T-helper 1 cell treated with Interleukin-12 subunit alpha and Interleukin-12 subunit beta and Interleukin-4 antibody, amounts not matched to agents 30 μg/mL and 1 μg/mL, for 36 hours (primary cell): ENCODE measurements at regions not wholly inside any gene's neighbourhood (a gene's known extent, or its start where the extent isn't known, plus 50 kb on each side); places are given as distances from the start of the nearest gene placed in this dataset.
"Not testable (repeated sequence)": the region's sequence is repeated elsewhere in the genome, so short reads cannot be mapped to it uniquely, and the experiment has no call there.

ENCODE experiments used
- H3K27ac Mint-ChIP-seq: one replicate; pipeline ENCODE4 v1.8.0; 2021; ENCODE audit warnings: mild to moderate bottlenecking, mixed read lengths
- H3K27me3 Mint-ChIP-seq: one replicate; pipeline ENCODE4 v1.8.0; 2021; ENCODE audit warnings: low read depth, mixed read lengths
- H3K36me3 Mint-ChIP-seq: one replicate; pipeline ENCODE4 v1.8.0; 2021; ENCODE audit warnings: low read depth, mixed read lengths
- H3K4me1 Mint-ChIP-seq: one replicate; pipeline ENCODE4 v1.8.0; 2021; ENCODE audit warnings: low read depth, mixed read lengths
- H3K4me3 Mint-ChIP-seq: one replicate; pipeline ENCODE4 v1.8.0; 2021; ENCODE audit warnings: mild to moderate bottlenecking, moderate library complexity, mixed read lengths
- H3K9me3 Mint-ChIP-seq: one replicate; pipeline ENCODE4 v1.8.0; 2021; ENCODE audit warnings: mixed read lengths

- H3K4me1 Mint-ChIP-seq: no peaks in the 10 kb centered on the region
- no peak overlapping the region for H3K4me3 Mint-ChIP-seq
- H3K27ac Mint-ChIP-seq: no peak overlapping the region
- H3K36me3 Mint-ChIP-seq: no peaks in the 10 kb centered on the region
- H3K9me3 Mint-ChIP-seq: peaks cover 13% of the 10 kb centered on the region
- no peaks in the 10 kb centered on the region for H3K27me3 Mint-ChIP-seq
Observed at GRCh38 chr14:43356382-43356781, 1150.7 kb downstream of the FSCB start.

- Mint-ChIP-seq H3K4me3 (no peak overlapping the region), H3K9me3 (peaks cover 34% of the 10 kb centered on the region)
Observed at GRCh38 chr14:43341921-43342320, 1165.2 kb downstream of the FSCB start.

GRCh38 chr14:43338713-43339112 is 1168.4 kb downstream of the FSCB start:
- Mint-ChIP-seq H3K27ac (no peak overlapping the region), H3K36me3 (no peaks in the 10 kb centered on the region), H3K27me3 (no peaks in the 10 kb centered on the region), H3K4me3 (no peak overlapping the region), H3K9me3 (peaks cover 28% of the 10 kb centered on the region), H3K4me1 (no peaks in the 10 kb centered on the region)

More at GRCh38 chr14:43341921-43342320, 1165.2 kb downstream of the FSCB start:
- H3K4me1 Mint-ChIP-seq: no peaks in the 10 kb centered on the region
- H3K27me3 Mint-ChIP-seq: no peaks in the 10 kb centered on the region
- no peaks in the 10 kb centered on the region for H3K36me3 Mint-ChIP-seq
- no peak overlapping the region for H3K27ac Mint-ChIP-seq

- no peak overlapping the region for H3K4me3 Mint-ChIP-seq
- no peaks in the 10 kb centered on the region for H3K27me3 Mint-ChIP-seq
- H3K27ac Mint-ChIP-seq: no peak overlapping the region
- H3K9me3 Mint-ChIP-seq: peaks cover 16% of the 10 kb centered on the region
- no peaks in the 10 kb centered on the region for H3K4me1 Mint-ChIP-seq
- H3K36me3 Mint-ChIP-seq: no peaks in the 10 kb centered on the region
Observed at GRCh38 chr14:43336351-43336750, 1170.7 kb downstream of the FSCB start.

- not testable (repeated sequence) for H3K36me3 Mint-ChIP-seq, H3K4me1 Mint-ChIP-seq, H3K27ac Mint-ChIP-seq, H3K27me3 Mint-ChIP-seq, H3K4me3 Mint-ChIP-seq
- H3K9me3 Mint-ChIP-seq: peaks cover 19% of the 10 kb centered on the region
Observed at GRCh38 chr14:43326501-43327407, 1180.3 kb downstream of the FSCB start.

GRCh38 chr14:43316427-43316826 is 1190.7 kb downstream of the FSCB start:
- Mint-ChIP-seq H3K4me1 (no peaks in the 10 kb centered on the region), H3K27me3 (no peaks in the 10 kb centered on the region), H3K4me3 (no peak overlapping the region), H3K27ac (no peak overlapping the region), H3K9me3 (peaks cover 15% of the 10 kb centered on the region), H3K36me3 (no peaks in the 10 kb centered on the region)

GRCh38 chr14:43313719-43314118 is 1193.4 kb downstream of the FSCB start:
- no peaks in the 10 kb centered on the region for H3K36me3 Mint-ChIP-seq
- no peak overlapping the region for H3K4me3 Mint-ChIP-seq
- peaks cover 19% of the 10 kb centered on the region for H3K9me3 Mint-ChIP-seq
- no peaks in the 10 kb centered on the region for H3K4me1 Mint-ChIP-seq
- no peak overlapping the region for H3K27ac Mint-ChIP-seq
- H3K27me3 Mint-ChIP-seq: no peaks in the 10 kb centered on the region

GRCh38 chr14:43308421-43309110 is 1198.5 kb downstream of the FSCB start:
- H3K4me1 Mint-ChIP-seq: no peaks in the 10 kb centered on the region
- H3K27me3 Mint-ChIP-seq: no peaks in the 10 kb centered on the region
- no peak overlapping the region for H3K27ac Mint-ChIP-seq
- H3K9me3 Mint-ChIP-seq: peaks cover 16% of the 10 kb centered on the region
- H3K4me3 Mint-ChIP-seq: no peak overlapping the region
- H3K36me3 Mint-ChIP-seq: no peaks in the 10 kb centered on the region

- Mint-ChIP-seq H3K9me3 (peaks cover 15% of the 10 kb centered on the region), H3K27ac (no peak overlapping the region), H3K27me3 (no peaks in the 10 kb centered on the region), H3K36me3 (no peaks in the 10 kb centered on the region), H3K4me1 (no peaks in the 10 kb centered on the region), H3K4me3 (no peak overlapping the region)
Observed at GRCh38 chr14:43307836-43308235, 1199.2 kb downstream of the FSCB start.

GRCh38 chr14:43306053-43306452 is 1201.0 kb downstream of the FSCB start:
- Mint-ChIP-seq H3K4me1 (no peaks in the 10 kb centered on the region), H3K9me3 (peaks cover 8% of the 10 kb centered on the region), H3K27me3 (no peaks in the 10 kb centered on the region), H3K4me3 (no peak overlapping the region), H3K27ac (no peak overlapping the region), H3K36me3 (no peaks in the 10 kb centered on the region)

GRCh38 chr14:43297794-43298193 is 1209.3 kb downstream of the FSCB start:
- no peaks in the 10 kb centered on the region for H3K27me3 Mint-ChIP-seq
- H3K9me3 Mint-ChIP-seq: peaks cover 27% of the 10 kb centered on the region
- H3K4me1 Mint-ChIP-seq: no peaks in the 10 kb centered on the region
- H3K4me3 Mint-ChIP-seq: no peak overlapping the region
- H3K27ac Mint-ChIP-seq: no peak overlapping the region
- H3K36me3 Mint-ChIP-seq: no peaks in the 10 kb centered on the region

GRCh38 chr14:43296061-43296460 is 1211.0 kb downstream of the FSCB start:
- H3K4me3 Mint-ChIP-seq, H3K36me3 Mint-ChIP-seq, H3K27ac Mint-ChIP-seq, H3K27me3 Mint-ChIP-seq, H3K4me1 Mint-ChIP-seq: not testable (repeated sequence)
- H3K9me3 Mint-ChIP-seq: peaks cover 29% of the 10 kb centered on the region

- Mint-ChIP-seq H3K27me3 (no peaks in the 10 kb centered on the region), H3K4me3 (no peak overlapping the region), H3K9me3 (peaks cover 24% of the 10 kb centered on the region), H3K4me1 (no peaks in the 10 kb centered on the region), H3K36me3 (no peaks in the 10 kb centered on the region), H3K27ac (no peak overlapping the region)
Observed at GRCh38 chr14:43285575-43285974, 1221.5 kb downstream of the FSCB start.

- H3K36me3 Mint-ChIP-seq: no peaks in the 10 kb centered on the region
- H3K4me1 Mint-ChIP-seq: no peaks in the 10 kb centered on the region
- H3K9me3 Mint-ChIP-seq: peaks cover 19% of the 10 kb centered on the region
- no peak overlapping the region for H3K27ac Mint-ChIP-seq
- no peak overlapping the region for H3K4me3 Mint-ChIP-seq
- H3K27me3 Mint-ChIP-seq: no peaks in the 10 kb centered on the region
Observed at GRCh38 chr14:43260056-43260455, 1247.0 kb downstream of the FSCB start.

- no peak overlapping the region for H3K4me3 Mint-ChIP-seq
- no peaks in the 10 kb centered on the region for H3K4me1 Mint-ChIP-seq
- peaks cover 28% of the 10 kb centered on the region for H3K9me3 Mint-ChIP-seq
- no peaks in the 10 kb centered on the region for H3K27me3 Mint-ChIP-seq
- H3K27ac Mint-ChIP-seq: no peak overlapping the region
- no peaks in the 10 kb centered on the region for H3K36me3 Mint-ChIP-seq
Observed at GRCh38 chr14:43258396-43258795, 1248.7 kb downstream of the FSCB start.
